ENCODE measurements at regions not wholly inside any gene's neighbourhood (a gene's known extent, or its start where the extent isn't known, plus 50 kb on each side); places are given as distances from the start of the nearest gene placed in this dataset.

DNA sequence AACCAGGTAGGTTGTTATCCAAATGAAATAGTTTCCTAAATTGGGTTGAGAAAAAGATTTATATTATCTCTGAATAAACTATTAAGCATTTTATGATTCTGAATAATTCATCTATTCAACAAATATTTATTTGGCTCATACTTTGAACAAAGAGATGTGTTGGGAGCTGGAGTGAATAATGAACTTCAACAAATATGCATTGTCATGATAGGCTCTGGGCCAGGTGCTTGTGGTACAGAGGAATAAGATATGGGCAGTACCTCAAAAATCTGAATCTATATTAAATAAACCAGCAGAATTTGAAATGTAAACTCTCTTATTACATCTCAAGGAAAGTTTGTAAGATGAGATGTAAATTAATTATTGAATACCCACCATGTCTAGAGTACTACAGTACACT, 75.7 kb upstream of the DCLK2 start:
- Histone ChIP-seq H4K20me1 (replicated peaks; ENCODE audit: insufficient read depth) (no peaks in the 10 kb centered on the region), H2AFZ (no peak overlapping the region), H3K4me2 (no peak overlapping the region), H3K27ac (ENCODE audit: low read depth) (no peak overlapping the region), H3K9me2 (ENCODE audit: insufficient read depth) (no peaks in the 10 kb centered on the region), H3K4me3 (no peak overlapping the region), H3F3A (replicated peaks; ENCODE audit: low read depth) (no peaks in the 10 kb centered on the region), H3K4me1 (ENCODE audit: insufficient read depth) (peaks cover 21% of the 10 kb centered on the region), H3K27me3 (ENCODE audit: insufficient read depth) (no peaks in the 10 kb centered on the region), H3K79me2 (replicated peaks; ENCODE audit: insufficient read depth) (no peaks in the 10 kb centered on the region), H3K36me3 (ENCODE audit: insufficient read depth) (no peaks in the 10 kb centered on the region)
- DNase-seq (ENCODE audit: low spot score) (no peak), ATAC-seq (no peak)
- Mint-ChIP-seq H3K36me3 (ENCODE audit: low read depth) (no peaks in the 10 kb centered on the region), H3K4me1 (peaks cover 18% of the 10 kb centered on the region), H3K27me3 (ENCODE audit: insufficient read depth, low read depth, poor library complexity) (no peaks in the 10 kb centered on the region), H3K4me3 (no peak overlapping the region), H3K27ac (no peak overlapping the region), H3K9me3 (no peaks in the 10 kb centered on the region)
- no peak for TF ChIP-seq NANOG (IDR thresholded peaks at IDR 0.05; ENCODE audit: borderline replicate concordance)
- TF ChIP-seq JUNB (IDR thresholded peaks at IDR 0.05; ENCODE audit: unreplicated experiment) = no peak
- TF ChIP-seq EZH2 (IDR thresholded peaks at IDR 0.05; ENCODE audit: low read depth, unreplicated experiment) = no peak
- TF ChIP-seq, protein P1, sequence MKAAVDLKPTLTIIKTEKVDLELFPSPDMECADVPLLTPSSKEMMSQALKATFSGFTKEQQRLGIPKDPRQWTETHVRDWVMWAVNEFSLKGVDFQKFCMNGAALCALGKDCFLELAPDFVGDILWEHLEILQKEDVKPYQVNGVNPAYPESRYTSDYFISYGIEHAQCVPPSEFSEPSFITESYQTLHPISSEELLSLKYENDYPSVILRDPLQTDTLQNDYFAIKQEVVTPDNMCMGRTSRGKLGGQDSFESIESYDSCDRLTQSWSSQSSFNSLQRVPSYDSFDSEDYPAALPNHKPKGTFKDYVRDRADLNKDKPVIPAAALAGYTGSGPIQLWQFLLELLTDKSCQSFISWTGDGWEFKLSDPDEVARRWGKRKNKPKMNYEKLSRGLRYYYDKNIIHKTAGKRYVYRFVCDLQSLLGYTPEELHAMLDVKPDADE (IDR thresholded peaks at IDR 0.05) = no peak
- TF ChIP-seq EZH2phosphoT487 (IDR thresholded peaks at IDR 0.05; ENCODE audit: unreplicated experiment) = no peak
- TF ChIP-seq, protein P2, sequence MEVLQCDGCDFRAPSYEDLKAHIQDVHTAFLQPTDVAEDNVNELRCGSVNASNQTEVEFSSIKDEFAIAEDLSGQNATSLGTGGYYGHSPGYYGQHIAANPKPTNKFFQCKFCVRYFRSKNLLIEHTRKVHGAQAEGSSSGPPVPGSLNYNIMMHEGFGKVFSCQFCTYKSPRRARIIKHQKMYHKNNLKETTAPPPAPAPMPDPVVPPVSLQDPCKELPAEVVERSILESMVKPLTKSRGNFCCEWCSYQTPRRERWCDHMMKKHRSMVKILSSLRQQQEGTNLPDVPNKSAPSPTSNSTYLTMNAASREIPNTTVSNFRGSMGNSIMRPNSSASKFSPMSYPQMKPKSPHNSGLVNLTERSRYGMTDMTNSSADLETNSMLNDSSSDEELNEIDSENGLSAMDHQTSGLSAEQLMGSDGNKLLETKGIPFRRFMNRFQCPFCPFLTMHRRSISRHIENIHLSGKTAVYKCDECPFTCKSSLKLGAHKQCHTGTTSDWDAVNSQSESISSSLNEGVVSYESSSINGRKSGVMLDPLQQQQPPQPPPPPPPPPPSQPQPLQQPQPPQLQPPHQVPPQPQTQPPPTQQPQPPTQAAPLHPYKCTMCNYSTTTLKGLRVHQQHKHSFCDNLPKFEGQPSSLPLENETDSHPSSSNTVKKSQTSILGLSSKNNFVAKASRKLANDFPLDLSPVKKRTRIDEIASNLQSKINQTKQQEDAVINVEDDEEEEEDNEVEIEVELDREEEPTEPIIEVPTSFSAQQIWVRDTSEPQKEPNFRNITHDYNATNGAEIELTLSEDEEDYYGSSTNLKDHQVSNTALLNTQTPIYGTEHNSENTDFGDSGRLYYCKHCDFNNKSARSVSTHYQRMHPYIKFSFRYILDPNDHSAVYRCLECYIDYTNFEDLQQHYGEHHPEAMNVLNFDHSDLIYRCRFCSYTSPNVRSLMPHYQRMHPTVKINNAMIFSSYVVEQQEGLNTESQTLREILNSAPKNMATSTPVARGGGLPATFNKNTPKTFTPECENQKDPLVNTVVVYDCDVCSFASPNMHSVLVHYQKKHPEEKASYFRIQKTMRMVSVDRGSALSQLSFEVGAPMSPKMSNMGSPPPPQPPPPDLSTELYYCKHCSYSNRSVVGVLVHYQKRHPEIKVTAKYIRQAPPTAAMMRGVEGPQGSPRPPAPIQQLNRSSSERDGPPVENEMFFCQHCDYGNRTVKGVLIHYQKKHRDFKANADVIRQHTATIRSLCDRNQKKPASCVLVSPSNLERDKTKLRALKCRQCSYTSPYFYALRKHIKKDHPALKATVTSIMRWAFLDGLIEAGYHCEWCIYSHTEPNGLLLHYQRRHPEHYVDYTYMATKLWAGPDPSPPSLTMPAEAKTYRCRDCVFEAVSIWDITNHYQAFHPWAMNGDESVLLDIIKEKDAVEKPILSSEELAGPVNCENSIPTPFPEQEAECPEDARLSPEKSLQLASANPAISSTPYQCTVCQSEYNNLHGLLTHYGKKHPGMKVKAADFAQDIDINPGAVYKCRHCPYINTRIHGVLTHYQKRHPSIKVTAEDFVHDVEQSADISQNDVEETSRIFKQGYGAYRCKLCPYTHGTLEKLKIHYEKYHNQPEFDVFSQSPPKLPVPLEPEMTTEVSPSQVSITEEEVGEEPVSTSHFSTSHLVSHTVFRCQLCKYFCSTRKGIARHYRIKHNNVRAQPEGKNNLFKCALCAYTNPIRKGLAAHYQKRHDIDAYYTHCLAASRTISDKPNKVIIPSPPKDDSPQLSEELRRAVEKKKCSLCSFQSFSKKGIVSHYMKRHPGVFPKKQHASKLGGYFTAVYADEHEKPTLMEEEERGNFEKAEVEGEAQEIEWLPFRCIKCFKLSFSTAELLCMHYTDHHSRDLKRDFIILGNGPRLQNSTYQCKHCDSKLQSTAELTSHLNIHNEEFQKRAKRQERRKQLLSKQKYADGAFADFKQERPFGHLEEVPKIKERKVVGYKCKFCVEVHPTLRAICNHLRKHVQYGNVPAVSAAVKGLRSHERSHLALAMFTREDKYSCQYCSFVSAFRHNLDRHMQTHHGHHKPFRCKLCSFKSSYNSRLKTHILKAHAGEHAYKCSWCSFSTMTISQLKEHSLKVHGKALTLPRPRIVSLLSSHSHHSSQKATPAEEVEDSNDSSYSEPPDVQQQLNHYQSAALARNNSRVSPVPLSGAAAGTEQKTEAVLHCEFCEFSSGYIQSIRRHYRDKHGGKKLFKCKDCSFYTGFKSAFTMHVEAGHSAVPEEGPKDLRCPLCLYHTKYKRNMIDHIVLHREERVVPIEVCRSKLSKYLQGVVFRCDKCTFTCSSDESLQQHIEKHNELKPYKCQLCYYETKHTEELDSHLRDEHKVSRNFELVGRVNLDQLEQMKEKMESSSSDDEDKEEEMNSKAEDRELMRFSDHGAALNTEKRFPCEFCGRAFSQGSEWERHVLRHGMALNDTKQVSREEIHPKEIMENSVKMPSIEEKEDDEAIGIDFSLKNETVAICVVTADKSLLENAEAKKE (CRISPR knock-in tag; IDR thresholded peaks at IDR 0.05) = no peak
- TF ChIP-seq, protein P3, sequence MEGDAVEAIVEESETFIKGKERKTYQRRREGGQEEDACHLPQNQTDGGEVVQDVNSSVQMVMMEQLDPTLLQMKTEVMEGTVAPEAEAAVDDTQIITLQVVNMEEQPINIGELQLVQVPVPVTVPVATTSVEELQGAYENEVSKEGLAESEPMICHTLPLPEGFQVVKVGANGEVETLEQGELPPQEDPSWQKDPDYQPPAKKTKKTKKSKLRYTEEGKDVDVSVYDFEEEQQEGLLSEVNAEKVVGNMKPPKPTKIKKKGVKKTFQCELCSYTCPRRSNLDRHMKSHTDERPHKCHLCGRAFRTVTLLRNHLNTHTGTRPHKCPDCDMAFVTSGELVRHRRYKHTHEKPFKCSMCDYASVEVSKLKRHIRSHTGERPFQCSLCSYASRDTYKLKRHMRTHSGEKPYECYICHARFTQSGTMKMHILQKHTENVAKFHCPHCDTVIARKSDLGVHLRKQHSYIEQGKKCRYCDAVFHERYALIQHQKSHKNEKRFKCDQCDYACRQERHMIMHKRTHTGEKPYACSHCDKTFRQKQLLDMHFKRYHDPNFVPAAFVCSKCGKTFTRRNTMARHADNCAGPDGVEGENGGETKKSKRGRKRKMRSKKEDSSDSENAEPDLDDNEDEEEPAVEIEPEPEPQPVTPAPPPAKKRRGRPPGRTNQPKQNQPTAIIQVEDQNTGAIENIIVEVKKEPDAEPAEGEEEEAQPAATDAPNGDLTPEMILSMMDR (conservative IDR thresholded peaks at IDR 0.05; ENCODE audit: low read depth in 2 of 2) = no peak
- no peak for TF ChIP-seq ZNF114 (CRISPR knock-in tag; IDR thresholded peaks at IDR 0.05)
- TF ChIP-seq STAT1 (IDR thresholded peaks at IDR 0.05; ENCODE audit: unreplicated experiment) = no peak
- no peak for TF ChIP-seq POLR2AphosphoS5 (IDR thresholded peaks at IDR 0.05; ENCODE audit: low read depth)
- TF ChIP-seq, protein P4, sequence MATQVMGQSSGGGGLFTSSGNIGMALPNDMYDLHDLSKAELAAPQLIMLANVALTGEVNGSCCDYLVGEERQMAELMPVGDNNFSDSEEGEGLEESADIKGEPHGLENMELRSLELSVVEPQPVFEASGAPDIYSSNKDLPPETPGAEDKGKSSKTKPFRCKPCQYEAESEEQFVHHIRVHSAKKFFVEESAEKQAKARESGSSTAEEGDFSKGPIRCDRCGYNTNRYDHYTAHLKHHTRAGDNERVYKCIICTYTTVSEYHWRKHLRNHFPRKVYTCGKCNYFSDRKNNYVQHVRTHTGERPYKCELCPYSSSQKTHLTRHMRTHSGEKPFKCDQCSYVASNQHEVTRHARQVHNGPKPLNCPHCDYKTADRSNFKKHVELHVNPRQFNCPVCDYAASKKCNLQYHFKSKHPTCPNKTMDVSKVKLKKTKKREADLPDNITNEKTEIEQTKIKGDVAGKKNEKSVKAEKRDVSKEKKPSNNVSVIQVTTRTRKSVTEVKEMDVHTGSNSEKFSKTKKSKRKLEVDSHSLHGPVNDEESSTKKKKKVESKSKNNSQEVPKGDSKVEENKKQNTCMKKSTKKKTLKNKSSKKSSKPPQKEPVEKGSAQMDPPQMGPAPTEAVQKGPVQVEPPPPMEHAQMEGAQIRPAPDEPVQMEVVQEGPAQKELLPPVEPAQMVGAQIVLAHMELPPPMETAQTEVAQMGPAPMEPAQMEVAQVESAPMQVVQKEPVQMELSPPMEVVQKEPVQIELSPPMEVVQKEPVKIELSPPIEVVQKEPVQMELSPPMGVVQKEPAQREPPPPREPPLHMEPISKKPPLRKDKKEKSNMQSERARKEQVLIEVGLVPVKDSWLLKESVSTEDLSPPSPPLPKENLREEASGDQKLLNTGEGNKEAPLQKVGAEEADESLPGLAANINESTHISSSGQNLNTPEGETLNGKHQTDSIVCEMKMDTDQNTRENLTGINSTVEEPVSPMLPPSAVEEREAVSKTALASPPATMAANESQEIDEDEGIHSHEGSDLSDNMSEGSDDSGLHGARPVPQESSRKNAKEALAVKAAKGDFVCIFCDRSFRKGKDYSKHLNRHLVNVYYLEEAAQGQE (IDR thresholded peaks at IDR 0.05; ENCODE audit: unreplicated experiment) = no peak
- no peak for TF ChIP-seq ZNF331 (CRISPR knock-in tag; IDR thresholded peaks at IDR 0.05; ENCODE audit: low read depth)
- no peak for TF ChIP-seq CREB1 (CRISPR knock-in tag; IDR thresholded peaks at IDR 0.05; ENCODE audit: low read depth)
